Sciatic nerve (tissue), 2 donors: ENCODE measurements at regions not wholly inside any gene's neighbourhood (a gene's known extent, or its start where the extent isn't known, plus 50 kb on each side); places are given as distances from the start of the nearest gene placed in this dataset.
"Not testable (repeated sequence)": the region's sequence is repeated elsewhere in the genome, so short reads cannot be mapped to it uniquely, and the experiment has no call there.

ENCODE experiments used
- ATAC-seq: fragments of 200-7000 bp; cut with Tn5 transposase; one replicate; pipeline ENCODE4 v1.9.1; 2020; ENCODE audit warnings: mild to moderate bottlenecking, moderate library complexity
- DNase-seq: peaks from one replicate; pipeline ENCODE4 v3.0.0-alpha.2; 2020; ENCODE audit warnings: low spot score
- intact Hi-C: fragments of 100-400 bp; cut with DNase I; formaldehyde crosslinking; loops from one replicate; pipeline ENCODE4 v1.14.2; 2022
- donor health status: DM: no; HTN: no; CAD: no.
- donor health status: DM: no; HTN: no; CAD: no.

DNA sequence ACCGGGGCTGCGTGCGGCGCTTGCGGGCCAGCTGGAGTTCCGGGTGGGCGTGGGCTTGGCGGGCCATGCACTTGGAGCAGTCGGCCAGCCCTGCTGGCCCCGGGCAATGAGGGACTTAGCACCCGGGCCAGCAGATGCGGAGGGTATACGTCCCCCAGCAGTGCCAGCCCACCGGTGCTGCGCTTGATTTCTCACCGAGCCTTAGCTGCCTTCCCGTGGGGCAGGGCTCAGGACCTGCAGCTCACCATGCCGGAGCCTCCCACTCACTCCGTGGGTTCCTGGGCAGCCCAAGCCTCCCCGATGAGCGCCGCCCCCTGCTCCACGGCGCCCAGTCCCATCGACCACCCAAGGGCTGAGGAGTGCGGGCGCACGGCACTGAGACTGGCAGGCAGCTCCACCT lies 51.4 kb upstream of the INPP4B start:
- ATAC-seq, DNase-seq, intact Hi-C loops: not testable (repeated sequence)

DNA sequence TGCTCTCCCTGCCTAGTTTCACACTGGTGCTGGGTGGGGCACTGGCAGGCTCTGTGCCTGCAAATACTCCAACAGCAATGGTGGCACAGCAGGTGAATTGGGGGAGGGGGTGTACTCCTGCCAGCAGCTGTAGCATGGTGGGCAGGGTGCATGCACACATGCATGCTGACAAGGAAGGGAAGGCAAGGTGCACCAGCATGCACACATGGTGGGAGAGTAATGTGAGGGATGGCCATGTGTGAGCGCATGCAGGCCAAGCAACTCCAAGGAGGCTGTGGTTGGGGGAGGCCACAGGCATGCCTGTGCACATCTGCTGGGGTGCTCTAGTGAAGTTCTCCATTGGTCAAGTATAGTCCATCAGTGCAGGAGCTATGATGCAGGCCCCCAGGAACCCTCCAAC lies 54.5 kb upstream of the INPP4B start:
- ATAC-seq, result no peak
- intact Hi-C loops, result no loop called here
- DNase-seq, result no peak

DNA sequence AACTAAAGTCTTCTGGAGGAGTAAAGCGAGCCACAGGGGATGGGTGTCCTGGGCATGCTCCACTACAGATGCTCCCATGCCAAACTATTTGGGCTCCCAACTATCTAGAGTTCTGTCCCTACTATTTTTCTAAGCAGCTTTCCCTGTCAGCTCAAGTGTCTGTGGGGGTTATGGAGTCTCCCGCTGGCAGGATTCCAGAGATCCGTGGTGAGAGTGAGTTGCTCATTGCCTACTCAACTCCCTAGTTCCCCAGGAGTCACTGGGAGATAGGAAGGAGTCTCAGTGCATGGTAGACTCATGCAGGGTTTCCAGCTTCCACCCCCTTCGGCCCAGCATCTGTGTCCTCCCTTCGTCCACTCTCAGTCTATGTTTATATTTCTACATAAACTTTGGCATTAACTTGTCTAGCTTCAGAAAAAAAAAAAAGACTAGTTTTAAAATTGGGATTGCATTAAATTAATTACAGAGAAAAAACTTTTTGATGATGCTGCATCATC lies 55.1 kb upstream of the INPP4B start:
- DNase-seq (no peak), ATAC-seq (no peak)
- intact Hi-C loops, result no loop called here

DNA sequence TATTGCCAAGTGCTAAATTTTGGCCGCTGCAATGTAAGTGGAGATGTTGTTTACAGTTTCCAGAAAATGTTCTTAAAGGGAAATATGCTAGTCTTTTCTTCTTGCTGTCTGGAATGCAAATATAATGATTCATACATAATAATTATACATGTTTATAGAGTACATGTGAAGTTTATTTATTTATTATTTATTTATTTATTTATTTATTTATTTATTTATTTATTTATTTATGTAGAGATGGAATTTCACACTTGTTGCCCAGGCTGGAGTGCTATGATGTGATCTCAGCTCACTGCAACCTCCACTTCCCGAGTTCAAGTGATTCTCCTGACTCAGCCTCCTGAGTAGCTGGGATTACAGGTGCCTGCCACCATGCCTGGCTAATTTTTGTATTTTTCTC lies 57.5 kb upstream of the INPP4B start:
- DNase-seq, ATAC-seq, intact Hi-C loops: not testable (repeated sequence)

DNA sequence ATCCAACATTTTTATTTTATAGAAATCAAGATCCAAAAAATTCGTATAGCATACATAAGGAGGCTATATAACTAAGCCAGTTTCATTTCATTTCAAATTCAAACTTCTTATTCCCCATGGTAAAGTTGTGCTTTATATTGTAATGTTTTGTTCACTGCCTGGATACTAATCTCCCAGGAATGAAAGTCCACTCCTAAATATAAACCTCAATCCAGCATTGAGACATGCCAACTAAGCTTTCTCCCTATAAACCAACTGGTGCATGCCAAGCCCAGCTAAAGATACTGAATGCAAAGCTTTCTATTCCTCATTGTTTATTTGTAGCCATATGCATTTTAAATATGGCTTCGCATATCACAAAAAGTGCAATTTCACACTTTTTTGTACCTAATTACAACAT lies 63.8 kb upstream of the INPP4B start:
- intact Hi-C loops, result no loop called here
- ATAC-seq (no peak), DNase-seq (no peak)

DNA sequence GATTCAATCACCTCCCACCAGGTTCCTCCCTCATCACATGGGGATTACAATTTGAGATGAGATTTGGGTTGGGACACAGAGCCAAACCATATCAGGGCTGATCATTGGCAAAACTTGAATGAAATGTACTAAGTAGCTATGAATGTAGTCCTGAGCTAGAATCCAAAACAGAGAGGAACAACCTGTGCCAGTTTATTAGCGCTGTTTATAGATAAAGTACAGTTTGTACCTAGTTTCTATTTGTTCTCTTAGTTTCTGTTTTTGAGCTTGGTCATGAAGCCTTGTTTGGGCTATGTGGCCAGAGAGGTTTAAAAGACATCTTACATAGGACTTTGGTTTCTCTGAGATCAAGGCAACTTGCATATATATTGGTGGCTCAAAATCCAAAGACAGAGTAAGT lies 66.9 kb upstream of the INPP4B start:
- DNase-seq (no peak), ATAC-seq (no peak)
- intact Hi-C loops, result no loop called here

DNA sequence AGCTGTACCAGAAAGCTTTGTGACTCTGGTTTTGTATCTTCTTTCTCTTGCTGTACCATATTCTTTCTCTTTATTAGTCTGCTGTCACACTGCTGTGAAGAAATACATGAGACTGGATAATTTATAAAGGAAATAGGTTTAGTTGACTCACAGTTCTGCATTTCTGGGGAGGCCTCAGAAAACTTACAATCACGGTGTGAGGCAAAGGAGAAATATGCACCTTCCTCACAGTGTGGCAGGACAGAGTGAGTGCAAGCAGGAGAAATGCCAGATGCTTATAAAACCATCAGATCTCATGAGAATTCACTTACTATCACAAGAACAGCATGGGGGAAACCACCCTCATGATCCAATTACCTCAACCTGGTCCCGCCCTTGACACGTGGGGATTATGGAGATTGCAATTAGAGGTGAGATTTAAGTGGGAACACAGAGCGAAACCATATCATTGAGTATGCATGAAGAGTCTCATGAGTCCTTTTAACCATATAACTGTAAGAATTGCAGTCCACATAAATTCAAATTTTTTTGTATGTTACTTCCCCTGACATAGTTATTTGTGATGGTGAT lies 67.4 kb upstream of the INPP4B start:
- ATAC-seq (no peak), DNase-seq (no peak)
- intact Hi-C loops, result no loop called here

DNA sequence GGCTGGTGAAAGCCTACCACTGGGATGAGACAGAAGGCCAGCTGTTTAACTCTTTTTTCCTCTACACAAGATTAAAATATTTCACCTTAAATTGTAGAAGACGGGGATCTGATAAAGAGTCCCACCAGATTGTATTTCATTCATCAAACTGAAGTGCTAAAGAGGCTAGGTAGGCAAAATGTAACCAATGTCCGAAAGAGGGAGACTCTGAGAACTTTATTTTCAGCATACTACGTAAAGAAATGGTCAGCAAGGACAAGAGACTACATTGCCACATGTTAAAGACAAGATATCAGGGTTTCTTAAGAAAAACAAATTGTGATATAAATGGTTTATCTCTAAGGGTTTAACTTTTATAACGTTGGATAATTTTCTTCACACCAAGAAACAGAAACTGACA lies 71.6 kb upstream of the INPP4B start:
- ATAC-seq (no peak), DNase-seq (no peak)
- intact Hi-C loops, result no loop called here

DNA sequence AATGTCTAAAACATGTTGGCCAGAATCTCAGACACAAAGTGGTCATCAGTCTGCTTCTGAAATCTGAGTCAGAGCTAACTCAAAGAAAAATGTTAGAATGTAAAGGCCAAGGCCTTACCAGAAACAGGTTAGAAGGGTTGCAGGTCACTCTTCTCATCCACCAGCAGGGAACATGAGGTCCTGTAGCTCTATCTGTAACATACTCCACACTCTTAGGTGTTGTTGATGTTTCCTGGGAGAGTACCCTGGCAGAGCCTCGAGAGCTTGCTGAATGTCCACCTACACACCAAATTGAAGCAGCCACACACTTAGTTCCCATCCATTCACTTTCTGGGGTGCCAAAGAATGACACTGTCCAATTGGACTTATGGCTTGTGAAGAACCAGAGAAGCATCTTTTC lies 76.6 kb upstream of the INPP4B start:
- intact Hi-C loops, result no loop called here
- DNase-seq, result no peak
- ATAC-seq, result no peak

DNA sequence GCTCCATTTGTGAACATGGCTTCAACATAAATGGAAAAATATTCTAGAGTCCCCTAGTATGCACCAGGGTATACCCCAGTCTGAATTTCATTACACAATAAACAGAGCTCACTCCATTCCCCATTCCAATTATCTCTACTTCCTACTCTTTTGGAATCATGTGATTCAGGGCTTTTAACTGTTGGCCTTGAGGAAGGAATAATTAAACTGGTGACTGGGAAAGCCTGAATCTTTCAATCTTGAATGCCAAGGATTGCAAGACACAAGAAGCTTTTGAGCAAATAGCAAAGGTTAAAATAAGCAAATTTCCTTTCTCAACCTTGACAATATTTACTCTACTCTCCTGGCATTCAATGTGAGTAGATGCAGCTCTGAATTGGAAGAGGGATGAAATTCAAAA lies 77.5 kb upstream of the INPP4B start:
- ATAC-seq (no peak), DNase-seq (no peak)
- intact Hi-C loops, result no loop called here

DNA sequence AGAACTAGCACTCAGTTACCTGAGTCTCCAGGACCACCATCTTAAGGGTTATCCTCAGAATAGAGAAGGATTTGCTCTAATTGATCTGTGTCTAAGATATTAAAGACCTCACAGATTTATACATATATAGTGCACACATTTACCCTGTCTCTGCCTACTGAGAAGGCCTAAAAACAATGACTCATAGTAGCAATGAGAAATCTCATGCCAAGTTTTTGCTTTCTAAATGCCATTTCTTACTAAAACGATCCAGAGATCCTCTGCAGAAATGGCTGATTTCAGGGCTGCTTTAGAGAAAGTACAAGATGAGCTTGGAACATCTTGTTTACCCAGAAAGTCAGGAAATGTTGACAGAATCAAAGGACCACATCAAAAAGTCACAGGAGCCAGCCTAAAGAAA lies 79.1 kb upstream of the INPP4B start:
- intact Hi-C loops, result no loop called here
- no peak for ATAC-seq
- no peak for DNase-seq

DNA sequence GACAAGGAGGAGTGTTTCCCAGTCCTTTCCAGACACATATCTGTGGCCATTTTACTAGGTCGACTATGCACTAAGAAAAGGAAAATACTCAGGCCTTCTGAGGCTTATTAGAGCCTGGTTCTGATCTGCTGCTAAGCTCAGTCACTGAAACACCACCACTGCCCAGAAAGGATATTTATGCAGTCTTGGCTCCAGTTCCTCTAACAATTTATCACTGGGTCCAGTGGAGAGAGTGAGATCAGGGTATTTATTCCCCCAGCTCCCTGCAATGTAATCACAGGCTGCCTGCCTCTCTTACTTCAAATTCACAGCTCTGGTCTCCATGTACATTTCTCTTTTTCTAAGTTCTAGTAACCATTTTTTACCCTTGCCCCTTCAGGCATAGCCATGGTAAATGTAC lies 81.6 kb upstream of the INPP4B start:
- intact Hi-C loops, result no loop called here

DNA sequence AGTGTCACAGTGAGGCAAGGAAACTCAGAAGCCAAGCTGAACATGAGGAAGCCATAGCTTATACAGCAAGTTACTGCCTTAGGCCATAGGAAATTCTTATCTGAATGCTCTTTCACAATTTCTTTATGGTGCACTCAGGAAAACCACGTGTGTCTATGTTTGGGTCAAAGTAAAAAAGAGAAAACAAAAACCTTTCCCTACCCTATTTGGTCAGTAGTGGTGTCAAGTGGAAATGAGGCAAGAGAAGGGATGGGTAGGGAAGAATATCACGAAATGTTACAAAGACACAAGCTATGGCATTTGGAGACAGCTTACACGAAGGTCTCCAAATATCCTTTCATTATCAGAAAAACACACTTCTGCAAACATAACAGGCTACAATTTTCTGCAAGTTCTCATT lies 83.4 kb upstream of the INPP4B start:
- ATAC-seq (no peak), DNase-seq (no peak)
- intact Hi-C loops, result no loop called here

More for the DNA sequence above, 81.6 kb upstream of the INPP4B start:
- no peak for DNase-seq
- no peak for ATAC-seq

DNA sequence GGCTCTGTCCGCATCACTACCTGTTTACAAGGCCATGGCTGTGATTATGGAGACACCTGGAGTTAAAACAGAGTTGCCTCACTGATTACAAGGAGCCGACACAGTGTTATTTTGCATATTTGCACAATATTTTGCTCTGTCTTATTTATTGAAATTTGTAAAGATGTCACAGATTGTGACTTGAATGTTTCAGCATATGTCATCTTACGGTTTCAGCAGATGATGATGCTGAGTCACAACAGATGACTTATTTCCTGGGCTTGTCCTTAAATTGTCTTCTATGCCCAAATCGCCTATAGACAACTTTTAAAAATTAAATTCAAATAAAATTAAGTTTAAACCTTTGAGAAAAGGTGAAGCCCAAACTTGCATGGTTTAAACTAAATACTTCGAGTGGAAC lies 87.1 kb upstream of the INPP4B start:
- intact Hi-C loops, result no loop called here
- no peak for DNase-seq
- ATAC-seq, result no peak

DNA sequence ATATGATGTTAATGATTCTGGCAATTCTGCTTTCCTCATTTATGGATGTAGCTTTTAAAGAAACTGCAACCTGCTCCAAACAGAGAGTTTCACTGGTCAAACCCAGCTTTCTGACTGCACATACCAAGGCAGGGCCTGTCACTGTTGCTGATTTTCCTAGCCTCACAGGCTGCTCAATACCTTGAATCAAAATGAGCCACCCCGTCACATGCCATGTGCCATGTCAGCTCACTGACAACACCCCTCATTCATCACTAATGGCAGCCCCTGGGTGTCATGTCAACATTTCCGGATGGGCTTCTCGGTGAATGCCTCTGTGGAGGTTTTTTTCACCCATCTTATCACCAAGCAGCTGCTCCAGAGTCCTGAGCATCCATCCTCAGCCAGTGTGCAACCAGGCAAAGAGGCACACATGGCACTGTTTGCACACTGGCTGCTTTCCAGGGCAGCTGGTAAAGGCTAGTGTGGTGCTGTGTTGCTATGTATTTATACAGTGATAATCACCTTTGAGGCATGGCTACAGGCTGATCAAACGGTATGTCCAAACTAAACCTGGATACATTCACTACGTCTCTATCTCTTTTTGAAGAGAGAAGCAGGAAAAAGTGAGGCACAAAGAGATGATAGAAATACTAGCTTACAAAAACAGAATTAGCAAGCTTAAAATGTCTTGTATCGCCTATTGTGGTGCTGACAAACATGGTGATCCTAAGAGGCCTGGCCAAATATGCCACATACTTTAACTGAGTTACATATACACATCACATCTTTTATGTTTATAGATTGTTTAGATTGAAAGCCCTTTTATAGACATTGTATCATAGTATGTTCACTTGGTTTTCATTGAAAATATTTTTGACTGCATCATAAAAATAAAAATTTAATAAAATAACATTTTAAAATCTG lies 94.6 kb upstream of the INPP4B start:
- intact Hi-C loops, result no loop called here
- no peak for ATAC-seq

DNA sequence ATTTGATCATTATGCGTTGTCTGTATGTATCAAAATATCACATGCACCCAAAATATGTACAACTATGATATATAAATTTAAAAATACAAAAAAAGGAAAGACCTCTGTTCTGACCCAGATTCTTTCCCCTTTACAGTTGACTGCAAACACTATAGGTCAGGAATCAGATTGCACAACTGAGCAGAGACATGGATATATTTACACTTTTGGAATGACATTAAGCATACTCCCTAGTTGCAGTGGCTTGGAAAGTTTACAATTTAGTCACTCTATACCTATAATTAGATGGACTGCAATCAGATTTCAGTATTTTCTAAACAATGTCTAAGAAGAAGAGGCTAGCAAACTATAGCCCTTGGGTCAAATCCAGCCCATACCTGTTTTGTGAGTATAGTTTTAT lies 98.5 kb upstream of the INPP4B start:
- no peak for ATAC-seq
- intact Hi-C loops, result no loop called here
- no peak for DNase-seq

More for the DNA sequence above, 94.6 kb upstream of the INPP4B start:
- no peak for DNase-seq

DNA sequence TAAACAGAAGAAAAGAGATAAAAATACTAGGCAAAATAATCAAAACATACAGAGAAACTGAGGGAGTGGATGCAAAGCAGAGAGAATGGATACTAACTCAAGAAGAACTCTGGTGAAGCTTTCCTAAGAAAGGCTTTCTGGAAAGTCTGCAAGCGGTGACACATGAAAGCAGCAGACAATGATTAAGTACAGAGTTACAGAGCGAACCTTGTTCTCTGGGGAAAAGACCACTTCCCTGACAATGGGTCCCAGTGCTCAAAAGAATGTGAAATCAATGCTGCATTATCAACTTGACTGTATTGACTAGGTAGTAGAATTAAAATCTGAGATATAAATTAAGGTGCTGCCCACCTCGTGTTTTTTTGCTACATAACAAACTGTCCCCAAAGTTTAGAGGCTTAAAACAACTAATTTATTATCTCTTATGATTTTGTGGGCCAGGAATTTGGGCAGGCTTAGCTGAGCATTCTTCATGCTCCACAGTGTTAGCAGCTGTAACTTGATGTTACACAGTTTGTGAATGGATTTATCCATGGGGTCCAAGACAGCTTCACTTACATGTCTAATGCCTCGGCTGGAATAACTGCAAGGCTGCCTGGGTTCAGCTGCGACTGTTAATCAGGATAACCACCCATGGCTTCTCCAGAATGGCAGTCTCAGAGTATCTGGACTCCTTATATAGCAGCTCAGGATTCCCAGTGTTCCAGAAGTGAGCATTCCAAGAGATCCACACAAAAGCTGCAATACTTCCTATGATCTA lies 106.9 kb upstream of the INPP4B start:
- intact Hi-C loops, result no loop called here
- ATAC-seq (no peak), DNase-seq (no peak)

DNA sequence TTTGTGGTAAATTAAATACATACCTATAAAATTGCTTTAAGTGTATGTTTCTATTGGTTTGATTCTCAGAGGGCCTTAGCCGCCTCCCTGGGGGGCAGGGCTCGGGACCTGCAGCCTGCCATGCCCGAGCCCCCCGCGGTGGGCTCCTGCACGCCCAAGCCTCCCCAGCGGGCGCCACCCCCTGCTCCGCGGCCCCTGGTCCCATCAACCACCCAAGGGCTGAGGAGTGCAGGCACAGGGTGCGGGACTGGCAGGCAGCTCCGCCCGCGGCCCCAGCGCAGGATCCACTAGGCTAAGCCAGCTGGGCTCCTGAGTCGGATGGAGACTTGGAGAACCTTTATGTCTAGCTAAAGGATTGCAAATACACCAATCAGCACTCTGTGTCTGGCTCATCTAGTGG lies 108.3 kb upstream of the INPP4B start:
- intact Hi-C loops, result no loop called here
- DNase-seq, result no peak
- no peak for ATAC-seq

DNA sequence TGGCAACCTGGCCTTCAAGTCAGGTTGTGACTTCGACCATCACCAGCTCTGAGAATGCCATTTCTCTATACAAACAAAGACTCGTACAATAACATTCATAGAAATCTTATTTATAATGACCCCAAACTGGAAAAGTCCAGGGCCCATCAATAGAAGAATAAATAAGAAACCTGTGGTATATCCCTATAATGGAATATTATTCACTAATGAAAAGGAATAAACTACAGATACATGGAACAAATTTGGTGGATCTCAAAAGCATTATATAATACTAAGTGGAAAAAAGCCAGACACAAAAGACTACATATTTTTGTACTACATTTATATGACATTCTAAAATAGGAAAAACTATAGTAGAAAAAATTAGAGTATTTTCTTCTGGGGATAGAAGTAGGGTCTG lies 109.4 kb upstream of the INPP4B start:
- intact Hi-C loops, result no loop called here
- no peak for ATAC-seq
- no peak for DNase-seq

DNA sequence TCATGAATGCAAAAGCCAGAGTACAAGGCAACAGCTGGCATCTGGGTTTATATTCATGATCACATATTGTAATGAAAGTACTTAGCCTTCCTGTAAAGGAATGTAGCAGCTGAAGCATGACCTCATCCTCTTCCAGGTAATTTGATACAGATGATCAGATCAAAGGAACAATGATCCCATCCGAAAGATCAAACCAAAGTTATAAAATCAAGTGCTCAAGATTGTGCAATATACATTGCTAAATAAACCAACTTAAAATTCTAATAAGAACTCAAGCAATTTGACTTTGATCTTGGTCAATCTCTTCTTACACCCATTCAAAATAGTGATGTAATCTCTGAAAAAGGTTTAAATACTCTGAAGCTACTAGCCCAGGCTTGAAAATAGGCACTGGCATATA lies 113.1 kb upstream of the INPP4B start:
- DNase-seq (no peak), ATAC-seq (no peak)
- intact Hi-C loops, result no loop called here
